AG09319 (cell line): ENCODE measurements at regions not wholly inside any gene's neighbourhood (a gene's known extent, or its start where the extent isn't known, plus 50 kb on each side); places are given as distances from the start of the nearest gene placed in this dataset.

Source experiments
- DNase-seq: peaks from one replicate; pipeline ENCODE4 v3.0.0-alpha.2; 2010; ENCODE audit warnings: low read depth; ENCODE audit errors: extremely low read depth
- TF ChIP-seq, protein P1 (sequence below): IDR thresholded peaks from 2 replicates; pipeline ENCODE4 v1.5.1; 2011; ENCODE audit warnings: low read depth, mild to moderate bottlenecking, inconsistent platforms, low read length, moderate library complexity

GRCh38 chr3:31403197-31403596 is 129.5 kb upstream of the STT3B start:
- DNase-seq: no peak

GRCh38 chr3:31404871-31405270 is 127.9 kb upstream of the STT3B start:
- DNase-seq: no peak
- TF ChIP-seq, protein P1, sequence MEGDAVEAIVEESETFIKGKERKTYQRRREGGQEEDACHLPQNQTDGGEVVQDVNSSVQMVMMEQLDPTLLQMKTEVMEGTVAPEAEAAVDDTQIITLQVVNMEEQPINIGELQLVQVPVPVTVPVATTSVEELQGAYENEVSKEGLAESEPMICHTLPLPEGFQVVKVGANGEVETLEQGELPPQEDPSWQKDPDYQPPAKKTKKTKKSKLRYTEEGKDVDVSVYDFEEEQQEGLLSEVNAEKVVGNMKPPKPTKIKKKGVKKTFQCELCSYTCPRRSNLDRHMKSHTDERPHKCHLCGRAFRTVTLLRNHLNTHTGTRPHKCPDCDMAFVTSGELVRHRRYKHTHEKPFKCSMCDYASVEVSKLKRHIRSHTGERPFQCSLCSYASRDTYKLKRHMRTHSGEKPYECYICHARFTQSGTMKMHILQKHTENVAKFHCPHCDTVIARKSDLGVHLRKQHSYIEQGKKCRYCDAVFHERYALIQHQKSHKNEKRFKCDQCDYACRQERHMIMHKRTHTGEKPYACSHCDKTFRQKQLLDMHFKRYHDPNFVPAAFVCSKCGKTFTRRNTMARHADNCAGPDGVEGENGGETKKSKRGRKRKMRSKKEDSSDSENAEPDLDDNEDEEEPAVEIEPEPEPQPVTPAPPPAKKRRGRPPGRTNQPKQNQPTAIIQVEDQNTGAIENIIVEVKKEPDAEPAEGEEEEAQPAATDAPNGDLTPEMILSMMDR: no peak

More at GRCh38 chr3:31403197-31403596, 129.5 kb upstream of the STT3B start:
- TF ChIP-seq, protein P1: no peak

GRCh38 chr3:31405515-31405914 is 127.2 kb upstream of the STT3B start:
- TF ChIP-seq, protein P1: no peak

GRCh38 chr3:31406896-31407295 is 125.8 kb upstream of the STT3B start:
- no peak for DNase-seq
- TF ChIP-seq, protein P1: no peak

More at GRCh38 chr3:31405515-31405914, 127.2 kb upstream of the STT3B start:
- DNase-seq: no peak

- no peak for DNase-seq
- TF ChIP-seq, protein P1: no peak
These were observed 125.1 kb upstream of the STT3B start for GRCh38 chr3:31407665-31408064.

- TF ChIP-seq, protein P1: no peak
- no peak for DNase-seq
These were observed 124.0 kb upstream of the STT3B start for GRCh38 chr3:31408720-31409119.

- DNase-seq: no peak
- TF ChIP-seq, protein P1: no peak
These were observed 123.3 kb upstream of the STT3B start for GRCh38 chr3:31409389-31409788.
